DOHH2 (cell line): ENCODE measurements at regions not wholly inside any gene's neighbourhood (a gene's known extent, or its start where the extent isn't known, plus 50 kb on each side); places are given as distances from the start of the nearest gene placed in this dataset.

ENCODE experiments used
- H3F3A ChIP-seq: fragments of 200-600 bp; sonication (generic), shearing (Covaris generic); 2 replicates; pipeline ENCODE4 v1.6.0; 2016; ENCODE audit warnings: antibody characterized with exemption, mild to moderate bottlenecking; ENCODE audit not compliant: control insufficient read depth, insufficient read depth
- H3K27ac ChIP-seq: fragments of 200-600 bp; sonication (generic); 2 replicates; pipeline ENCODE4 v1.5.1; 2014; ENCODE audit warnings: low read depth, mild to moderate bottlenecking, low read length, moderate library complexity
- H3K27me3 ChIP-seq: fragments of 200-600 bp; sonication (generic); 2 replicates; pipeline ENCODE4 v1.6.1; 2014; ENCODE audit warnings: mild to moderate bottlenecking, low read length, mixed read lengths; ENCODE audit not compliant: control insufficient read depth
- H3K36me3 ChIP-seq: fragments of 200-600 bp; sonication (generic); 2 replicates; pipeline ENCODE4 v1.6.1; 2014; ENCODE audit warnings: mild to moderate bottlenecking, low read length, moderate library complexity, mixed read lengths; ENCODE audit not compliant: control insufficient read depth
- H3K4me1 ChIP-seq: fragments of 200-600 bp; sonication (generic); 2 replicates; pipeline ENCODE4 v1.6.1; 2014; ENCODE audit warnings: mild to moderate bottlenecking, low read length, mixed read lengths; ENCODE audit not compliant: control insufficient read depth
- H3K4me2 ChIP-seq: fragments of 200-600 bp; sonication (generic); 2 replicates; pipeline ENCODE4 v1.6.0; 2014; ENCODE audit warnings: mild to moderate bottlenecking, low read length, moderate library complexity
- H3K4me3 ChIP-seq: fragments of 200-600 bp; sonication (generic); 2 replicates; pipeline ENCODE4 v1.5.1; 2014; ENCODE audit warnings: mild to moderate bottlenecking, low read length, mixed read lengths
- H3K79me2 ChIP-seq: fragments of 200-600 bp; sonication (generic); 2 replicates; pipeline ENCODE4 v1.6.1; 2014; ENCODE audit warnings: mild to moderate bottlenecking, low read length, mixed read lengths; ENCODE audit not compliant: control insufficient read depth
- H3K9me2 ChIP-seq: fragments of 200-600 bp; sonication (generic); replicated peaks from 2 replicates; pipeline ENCODE4 v1.6.1; 2014; ENCODE audit warnings: mild to moderate bottlenecking, low read length, mixed read lengths; ENCODE audit not compliant: control insufficient read depth
- H3K9me3 ChIP-seq: fragments of 200-600 bp; sonication (generic); 2 replicates; pipeline ENCODE4 v1.6.1; 2014; ENCODE audit warnings: antibody characterized with exemption, low read length, mixed read lengths; ENCODE audit not compliant: control insufficient read depth, insufficient read depth
- H4K20me1 ChIP-seq: fragments of 200-600 bp; sonication (generic); 2 replicates; pipeline ENCODE4 v1.6.0; 2014; ENCODE audit warnings: low read depth, mild to moderate bottlenecking, antibody characterized with exemption, low read length, moderate library complexity; ENCODE audit not compliant: control insufficient read depth, insufficient read depth
- CTCF ChIP-seq: fragments of 200-600 bp; sonication (generic); IDR thresholded peaks from one replicate; pipeline ENCODE4 v1.5.1; 2014; ENCODE audit warnings: antibody characterized with exemption, mild to moderate bottlenecking, low read depth, low read length; ENCODE audit not compliant: poor library complexity, severe bottlenecking
- EZH2phosphoT487 ChIP-seq: fragments of 200-600 bp; sonication (generic); IDR thresholded peaks from 2 replicates; pipeline ENCODE4 v1.6.1; 2017; ENCODE audit warnings: borderline replicate concordance, mild to moderate bottlenecking, antibody characterized with exemption, low read length, moderate library complexity, mixed read lengths

- no peak for TF ChIP-seq EZH2phosphoT487
- H3K9me3 ChIP-seq = no peaks in the 10 kb centered on the region
- no peaks in the 10 kb centered on the region for H4K20me1 ChIP-seq
- no peaks in the 10 kb centered on the region for H3K4me1 ChIP-seq
- no peaks in the 10 kb centered on the region for H3K36me3 ChIP-seq
- H3K4me3 ChIP-seq = no peak overlapping the region
- no peaks in the 10 kb centered on the region for H3F3A ChIP-seq
- no peaks in the 10 kb centered on the region for H3K9me2 ChIP-seq
- no peak overlapping the region for H3K27ac ChIP-seq
- peaks cover 4% of the 10 kb centered on the region; the same call in 1 of the 2 replicates for H3K27me3 ChIP-seq
- no peak overlapping the region for H3K4me2 ChIP-seq
- no peaks in the 10 kb centered on the region for H3K79me2 ChIP-seq
Observed at GRCh38 chr11:10986006-10986405, 128.2 kb upstream of the ZBED5 start.

GRCh38 chr11:10984742-10985141, 126.9 kb upstream of the ZBED5 start:
- H4K20me1 ChIP-seq = no peaks in the 10 kb centered on the region
- TF ChIP-seq EZH2phosphoT487 = no peak
- TF ChIP-seq CTCF = no peak

GRCh38 chr11:10984250-10984649, 126.4 kb upstream of the ZBED5 start:
- H3K36me3 ChIP-seq = no peaks in the 10 kb centered on the region
- TF ChIP-seq EZH2phosphoT487 = no peak
- no peak for TF ChIP-seq CTCF
- H3K79me2 ChIP-seq = no peaks in the 10 kb centered on the region
- no peak overlapping the region for H3K4me2 ChIP-seq
- H3F3A ChIP-seq = no peaks in the 10 kb centered on the region
- no peak overlapping the region for H3K27ac ChIP-seq
- H3K4me1 ChIP-seq = no peaks in the 10 kb centered on the region
- no peak overlapping the region for H3K4me3 ChIP-seq
- no peaks in the 10 kb centered on the region for H3K9me2 ChIP-seq
- no peaks in the 10 kb centered on the region for H4K20me1 ChIP-seq
- peaks cover 4% of the 10 kb centered on the region; the same call in 1 of the 2 replicates for H3K27me3 ChIP-seq
- no peaks in the 10 kb centered on the region for H3K9me3 ChIP-seq

More at GRCh38 chr11:10984742-10985141, 126.9 kb upstream of the ZBED5 start:
- Histone ChIP-seq H3K4me3 (no peak overlapping the region), H3K27me3 (peaks cover 4% of the 10 kb centered on the region; the same call in 1 of the 2 replicates), H3K4me1 (no peaks in the 10 kb centered on the region), H3K9me2 (no peaks in the 10 kb centered on the region), H3K36me3 (no peaks in the 10 kb centered on the region), H3K4me2 (no peak overlapping the region), H3F3A (no peaks in the 10 kb centered on the region), H3K79me2 (no peaks in the 10 kb centered on the region), H3K9me3 (no peaks in the 10 kb centered on the region), H3K27ac (no peak overlapping the region)

GRCh38 chr11:10982704-10983510, 125.1 kb upstream of the ZBED5 start:
- no peaks in the 10 kb centered on the region for H3K79me2 ChIP-seq

More at GRCh38 chr11:10982704-10983510, 125.1 kb upstream of the ZBED5 start:
- Histone ChIP-seq H3K4me2 (no peak overlapping the region), H3K4me1 (no peaks in the 10 kb centered on the region), H3K9me2 (no peaks in the 10 kb centered on the region), H3K9me3 (no peaks in the 10 kb centered on the region), H3K27me3 (peaks cover 8% of the 10 kb centered on the region), H3K27ac (no peak overlapping the region), H3F3A (no peaks in the 10 kb centered on the region), H3K36me3 (no peaks in the 10 kb centered on the region), H3K4me3 (no peak overlapping the region), H4K20me1 (no peaks in the 10 kb centered on the region)
- TF ChIP-seq CTCF (no peak), EZH2phosphoT487 (no peak)
